Smooth muscle cell (in vitro differentiated cells): ENCODE measurements at regions not wholly inside any gene's neighbourhood (a gene's known extent, or its start where the extent isn't known, plus 50 kb on each side); places are given as distances from the start of the nearest gene placed in this dataset.

Experiments used
- DNase-seq: peaks from one replicate; lab custom pipeline; 2025; ENCODE audit not compliant: unreplicated experiment; lab: John Stamatoyannopoulos, UW
- H2AFZ ChIP-seq: fragments of 200-600 bp; sonication (generic); 2 replicates; pipeline ENCODE4 v1.6.0; 2016; ENCODE audit warnings: antibody characterized with exemption, low read depth, mild to moderate bottlenecking
- H3F3A ChIP-seq: fragments of 200-600 bp; sonication (generic); 2 replicates; pipeline ENCODE4 v1.6.0; 2017; ENCODE audit warnings: antibody characterized with exemption, low read depth
- H3K27ac ChIP-seq: fragments of 200-600 bp; sonication (generic); 2 replicates; pipeline ENCODE4 v1.5.1; 2016; ENCODE audit warnings: low read depth, mild to moderate bottlenecking
- H3K27me3 ChIP-seq: fragments of 200-600 bp; sonication (generic); 2 replicates; pipeline ENCODE4 v1.6.1; 2016; ENCODE audit warnings: low read depth, mild to moderate bottlenecking
- H3K36me3 ChIP-seq: fragments of 200-600 bp; sonication (generic); 2 replicates; pipeline ENCODE4 v1.5.1; 2016; ENCODE audit warnings: low read depth
- H3K4me1 ChIP-seq: fragments of 200-600 bp; sonication (generic); 2 replicates; pipeline ENCODE4 v1.5.1; 2016; ENCODE audit warnings: low read depth
- H3K4me2 ChIP-seq: fragments of 200-600 bp; sonication (generic); 2 replicates; pipeline ENCODE4 v1.6.0; 2016; ENCODE audit warnings: mild to moderate bottlenecking
- H3K4me3 ChIP-seq: fragments of 200-600 bp; sonication (generic); 2 replicates; pipeline ENCODE4 v1.5.1; 2016; ENCODE audit warnings: mild to moderate bottlenecking
- H3K79me2 ChIP-seq: fragments of 200-600 bp; sonication (generic); 2 replicates; pipeline ENCODE4 v1.6.0; 2016; ENCODE audit warnings: low read depth, mild to moderate bottlenecking
- H3K9ac ChIP-seq: fragments of 200-600 bp; sonication (generic); 2 replicates; pipeline ENCODE4 v1.6.0; 2016; ENCODE audit warnings: low read depth
- H3K9me3 ChIP-seq: fragments of 200-600 bp; sonication (generic); replicated peaks from 2 replicates; pipeline ENCODE4 v1.5.1; 2016; ENCODE audit warnings: low read depth
- H4K20me1 ChIP-seq: fragments of 200-600 bp; sonication (generic); 2 replicates; pipeline ENCODE4 v1.6.0; 2016; ENCODE audit warnings: low read depth
- WGBS: methylation state at CpG from one replicate; pipeline ENCODE4 v1.1.7; 2016; ENCODE audit warnings: low lambda C conversion rate; 5-methylcytosine and 5-hydroxymethylcytosine counted together
- TF ChIP-seq, protein P1 (sequence below): fragments of 200-600 bp; sonication (generic); IDR thresholded peaks from 2 replicates; pipeline ENCODE4 v1.5.1; 2017; ENCODE audit warnings: borderline replicate concordance, mild to moderate bottlenecking, antibody characterized with exemption; ENCODE audit not compliant: insufficient read depth, poor library complexity, severe bottlenecking

DNA sequence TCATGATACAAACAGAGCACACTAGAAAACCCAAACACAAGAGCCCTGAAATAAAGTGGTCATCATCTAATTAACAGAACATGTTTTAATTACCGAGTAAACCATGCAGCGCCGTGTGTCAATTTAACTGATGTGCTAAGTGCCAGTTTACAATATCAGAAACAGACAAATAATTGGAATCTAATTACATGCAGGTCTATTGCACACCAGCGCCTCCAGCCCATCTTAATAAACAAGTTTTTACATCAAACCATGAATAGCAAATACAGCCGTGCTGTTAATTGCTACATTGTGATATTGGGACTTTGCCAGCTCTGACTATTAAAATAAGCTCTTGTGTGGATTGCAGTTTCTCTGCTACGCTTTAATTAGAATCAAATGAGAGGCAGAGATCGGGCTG is 510.2 kb upstream of the MDFIC2 start:
- WGBS, result 89% methylated on average over 7 of the region's 7 CpGs

DNA sequence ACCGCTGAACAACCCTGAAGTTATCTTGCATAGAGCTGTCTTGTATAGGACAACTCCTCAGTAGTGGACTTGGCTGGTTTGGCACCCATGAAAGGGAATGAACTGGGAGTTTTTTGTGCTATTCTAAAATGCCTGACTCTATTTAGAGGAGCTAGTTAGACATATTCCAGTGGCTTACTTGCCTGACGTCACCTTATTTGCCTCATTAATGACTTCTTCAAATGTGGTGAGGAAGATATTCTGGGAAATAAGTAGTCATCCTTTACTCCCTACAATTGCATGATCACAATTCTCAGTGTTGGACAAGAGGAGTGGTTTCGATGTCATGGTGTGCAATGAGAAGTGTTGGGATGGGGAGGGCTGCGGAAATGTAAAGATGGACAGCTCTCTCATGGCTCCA is 509.2 kb upstream of the MDFIC2 start:
- no peak for DNase-seq
- Histone ChIP-seq H3K4me1 (peaks cover 6% of the 10 kb centered on the region), H3K9ac (no peak overlapping the region), H3K4me3 (no peak overlapping the region), H2AFZ (no peak overlapping the region), H4K20me1 (no peaks in the 10 kb centered on the region), H3F3A (no peaks in the 10 kb centered on the region), H3K4me2 (no peak overlapping the region), H3K79me2 (no peaks in the 10 kb centered on the region), H3K27ac (no peak overlapping the region), H3K27me3 (no peaks in the 10 kb centered on the region), H3K36me3 (no peaks in the 10 kb centered on the region), H3K9me3 (no peaks in the 10 kb centered on the region)
- TF ChIP-seq, protein P1, sequence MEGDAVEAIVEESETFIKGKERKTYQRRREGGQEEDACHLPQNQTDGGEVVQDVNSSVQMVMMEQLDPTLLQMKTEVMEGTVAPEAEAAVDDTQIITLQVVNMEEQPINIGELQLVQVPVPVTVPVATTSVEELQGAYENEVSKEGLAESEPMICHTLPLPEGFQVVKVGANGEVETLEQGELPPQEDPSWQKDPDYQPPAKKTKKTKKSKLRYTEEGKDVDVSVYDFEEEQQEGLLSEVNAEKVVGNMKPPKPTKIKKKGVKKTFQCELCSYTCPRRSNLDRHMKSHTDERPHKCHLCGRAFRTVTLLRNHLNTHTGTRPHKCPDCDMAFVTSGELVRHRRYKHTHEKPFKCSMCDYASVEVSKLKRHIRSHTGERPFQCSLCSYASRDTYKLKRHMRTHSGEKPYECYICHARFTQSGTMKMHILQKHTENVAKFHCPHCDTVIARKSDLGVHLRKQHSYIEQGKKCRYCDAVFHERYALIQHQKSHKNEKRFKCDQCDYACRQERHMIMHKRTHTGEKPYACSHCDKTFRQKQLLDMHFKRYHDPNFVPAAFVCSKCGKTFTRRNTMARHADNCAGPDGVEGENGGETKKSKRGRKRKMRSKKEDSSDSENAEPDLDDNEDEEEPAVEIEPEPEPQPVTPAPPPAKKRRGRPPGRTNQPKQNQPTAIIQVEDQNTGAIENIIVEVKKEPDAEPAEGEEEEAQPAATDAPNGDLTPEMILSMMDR, result no peak
- 88% methylated on average over 4 of the region's 4 CpGs for WGBS

More for the DNA sequence above, 510.2 kb upstream of the MDFIC2 start:
- Histone ChIP-seq H4K20me1 (no peaks in the 10 kb centered on the region), H3K4me3 (no peak overlapping the region), H3K36me3 (no peaks in the 10 kb centered on the region), H3F3A (no peaks in the 10 kb centered on the region), H3K79me2 (no peaks in the 10 kb centered on the region), H3K27ac (no peak overlapping the region), H3K9me3 (no peaks in the 10 kb centered on the region), H3K9ac (no peak overlapping the region), H2AFZ (no peak overlapping the region), H3K4me1 (peaks cover 6% of the 10 kb centered on the region), H3K4me2 (no peak overlapping the region), H3K27me3 (no peaks in the 10 kb centered on the region)
- DNase-seq, result no peak
- TF ChIP-seq, protein P1, result no peak

DNA sequence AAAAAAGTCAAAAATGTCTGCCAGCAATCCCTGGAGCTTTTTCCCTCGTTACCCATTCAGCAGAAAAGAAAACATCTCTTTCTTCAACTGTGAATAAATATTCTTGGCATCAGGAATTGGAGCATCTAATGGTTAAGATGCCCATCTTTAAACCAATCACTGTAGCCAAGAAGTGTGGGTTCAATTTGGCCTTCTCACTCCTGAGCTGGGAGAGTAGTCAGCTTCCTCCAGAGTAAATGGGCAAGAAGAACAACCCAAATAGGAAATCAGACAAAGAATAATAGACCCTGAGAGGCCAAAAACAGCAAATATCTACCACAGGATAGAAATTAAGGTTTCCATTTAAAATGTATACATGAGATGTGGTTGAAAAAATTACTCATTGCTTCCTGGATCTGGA is 508.0 kb upstream of the MDFIC2 start:
- H3K4me3 ChIP-seq, result no peak overlapping the region
- no peak overlapping the region for H3K9ac ChIP-seq
- no peaks in the 10 kb centered on the region for H3F3A ChIP-seq
- no peak overlapping the region for H3K27ac ChIP-seq
- no peaks in the 10 kb centered on the region for H4K20me1 ChIP-seq
- H2AFZ ChIP-seq, result no peak overlapping the region
- no peak overlapping the region for H3K4me2 ChIP-seq
- no peaks in the 10 kb centered on the region for H3K79me2 ChIP-seq
- H3K4me1 ChIP-seq, result peaks cover 6% of the 10 kb centered on the region
- no peaks in the 10 kb centered on the region for H3K9me3 ChIP-seq
- H3K36me3 ChIP-seq, result no peaks in the 10 kb centered on the region
- WGBS, result 75% methylated on average over 1 of the region's 1 CpG
- DNase-seq, result no peak
- TF ChIP-seq, protein P1, result no peak
- H3K27me3 ChIP-seq, result no peaks in the 10 kb centered on the region

DNA sequence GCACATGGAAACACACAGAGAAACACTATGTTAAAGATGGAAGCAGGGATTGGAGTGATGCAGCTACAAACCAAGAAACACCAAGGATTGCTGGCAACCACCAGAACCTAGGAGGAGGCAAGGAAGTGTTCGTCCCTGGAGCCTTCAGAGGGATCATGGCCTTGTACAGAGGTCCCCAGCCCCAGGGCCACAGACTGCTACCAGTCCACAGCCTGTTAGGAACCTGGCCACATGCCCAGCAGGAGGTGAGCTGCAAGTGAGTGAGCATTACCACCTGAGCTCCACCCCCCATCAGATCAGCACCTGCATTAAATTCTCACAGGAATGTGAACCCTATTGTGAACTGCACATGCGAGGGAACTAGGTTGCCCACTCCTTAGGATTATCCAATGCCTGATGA is 505.7 kb upstream of the MDFIC2 start:
- DNase-seq, result no peak
- no peak overlapping the region for H3K4me2 ChIP-seq

More for the DNA sequence above, 505.7 kb upstream of the MDFIC2 start:
- TF ChIP-seq, protein P1, result no peak
- H3K4me3 ChIP-seq, result no peak overlapping the region
- no peak overlapping the region for H3K27ac ChIP-seq
- no peaks in the 10 kb centered on the region for H4K20me1 ChIP-seq
- H3K27me3 ChIP-seq, result no peaks in the 10 kb centered on the region
- no peaks in the 10 kb centered on the region for H3F3A ChIP-seq
- 86% methylated on average over 2 of the region's 2 CpGs for WGBS
- H3K9me3 ChIP-seq, result no peaks in the 10 kb centered on the region
- H3K4me1 ChIP-seq, result peaks cover 6% of the 10 kb centered on the region
- H2AFZ ChIP-seq, result no peak overlapping the region
- no peaks in the 10 kb centered on the region for H3K36me3 ChIP-seq
- H3K9ac ChIP-seq, result no peak overlapping the region
- H3K79me2 ChIP-seq, result no peaks in the 10 kb centered on the region
